ENCODE measurements at regions not wholly inside any gene's neighbourhood (a gene's known extent, or its start where the extent isn't known, plus 50 kb on each side); places are given as distances from the start of the nearest gene placed in this dataset.

DNA sequence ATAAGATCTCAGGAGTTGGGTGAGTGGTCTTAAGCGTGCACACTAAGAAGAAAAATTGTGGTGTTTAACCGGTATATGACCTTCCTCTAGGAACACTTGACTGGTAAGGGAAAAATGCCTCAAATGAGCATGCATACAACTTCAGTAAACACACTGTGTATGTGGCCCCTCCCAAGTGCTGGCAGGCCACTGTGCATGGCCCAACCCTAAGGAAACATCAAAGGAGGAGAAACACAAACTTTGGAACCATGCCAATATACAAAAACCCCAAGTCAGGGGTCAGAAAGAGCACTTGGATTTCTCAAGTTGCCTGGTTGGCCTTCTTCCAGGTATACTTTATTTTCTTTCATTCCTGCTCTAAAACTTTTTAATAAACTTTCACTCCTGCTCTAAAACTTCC lies 308.9 kb upstream of the LRRTM4 start:
- H2BK12ac ChIP-seq (ENCODE audit: insufficient read length, low read depth, low read length): no peak overlapping the region
- no peak for DNase-seq
- no peak overlapping the region for H4K8ac ChIP-seq (replicated peaks; ENCODE audit: insufficient read length, low read depth, low read length)
- no peak overlapping the region for H3K23ac ChIP-seq (ENCODE audit: insufficient read length, low read depth, low read length)
- H3K27ac ChIP-seq (ENCODE audit: insufficient read length, low read depth, low read length): no peak overlapping the region
- H3K18ac ChIP-seq (ENCODE audit: insufficient read length, low read depth, low read length): no peak overlapping the region
- no peaks in the 10 kb centered on the region; the same call in 1 of the 2 replicates for H3K4me1 ChIP-seq (ENCODE audit: insufficient read depth, low read length)
- no peak overlapping the region for H3K14ac ChIP-seq (ENCODE audit: insufficient read depth, low read length)
- no peak overlapping the region for H2BK15ac ChIP-seq (ENCODE audit: low read depth, low read length)
- H3K27me3 ChIP-seq (ENCODE audit: insufficient read depth, low read length): no peaks in the 10 kb centered on the region
- no peak overlapping the region for H3K4ac ChIP-seq (ENCODE audit: low read depth, low read length)
- H4K91ac ChIP-seq (ENCODE audit: insufficient read length, low read depth, low read length): no peak overlapping the region
- H2BK20ac ChIP-seq (ENCODE audit: low read depth, low read length, poor library complexity, severe bottlenecking): no peak overlapping the region
- no peak overlapping the region for H2BK120ac ChIP-seq (ENCODE audit: low read depth, low read length, poor library complexity, severe bottlenecking)
- H3K9me3 ChIP-seq (ENCODE audit: control insufficient read depth, low read depth, low read length): peaks cover 36% of the 10 kb centered on the region
- no peaks in the 10 kb centered on the region for H3K23me2 ChIP-seq (ENCODE audit: insufficient read length, low read depth, low read length, poor library complexity, severe bottlenecking)
- no peak overlapping the region for H3K27ac Mint-ChIP-seq
- H2AFZ ChIP-seq (ENCODE audit: low read length): no peak overlapping the region
- peaks cover 15 to 16% of the 10 kb centered on the region in 2 experiments for H3K4me1 Mint-ChIP-seq
- no peak overlapping the region for H2BK5ac ChIP-seq (ENCODE audit: insufficient read length, low read length)
- H3K36me3 Mint-ChIP-seq (ENCODE audit: insufficient read depth in 1 of 3, low read depth in 3 of 3): peaks cover 31 to 57% (median 32%) of the 10 kb centered on the region in 3 experiments
- H3K27me3 Mint-ChIP-seq (ENCODE audit: low read depth): peaks cover 3% of the 10 kb centered on the region; the same call in 1 of the 2 replicates
- H4K5ac ChIP-seq (ENCODE audit: insufficient read length, low read depth, low read length): no peak overlapping the region
- H3K56ac ChIP-seq (ENCODE audit: insufficient read length, low read depth, low read length): no peak overlapping the region
- H3K9ac ChIP-seq (ENCODE audit: extremely low read depth, insufficient read length, low read length): no peak overlapping the region
- H3K9me3 Mint-ChIP-seq: peaks cover 38 to 50% of the 10 kb centered on the region in 2 experiments
- no peaks in the 10 kb centered on the region for H3K79me2 ChIP-seq (ENCODE audit: insufficient read depth, low read length)
- H4K20me1 ChIP-seq (ENCODE audit: control insufficient read depth, insufficient read depth, insufficient read length): no peaks in the 10 kb centered on the region
- H3K4me2 ChIP-seq (ENCODE audit: insufficient read depth, insufficient read length, low read length): no peak overlapping the region
- TF ChIP-seq, protein P1, sequence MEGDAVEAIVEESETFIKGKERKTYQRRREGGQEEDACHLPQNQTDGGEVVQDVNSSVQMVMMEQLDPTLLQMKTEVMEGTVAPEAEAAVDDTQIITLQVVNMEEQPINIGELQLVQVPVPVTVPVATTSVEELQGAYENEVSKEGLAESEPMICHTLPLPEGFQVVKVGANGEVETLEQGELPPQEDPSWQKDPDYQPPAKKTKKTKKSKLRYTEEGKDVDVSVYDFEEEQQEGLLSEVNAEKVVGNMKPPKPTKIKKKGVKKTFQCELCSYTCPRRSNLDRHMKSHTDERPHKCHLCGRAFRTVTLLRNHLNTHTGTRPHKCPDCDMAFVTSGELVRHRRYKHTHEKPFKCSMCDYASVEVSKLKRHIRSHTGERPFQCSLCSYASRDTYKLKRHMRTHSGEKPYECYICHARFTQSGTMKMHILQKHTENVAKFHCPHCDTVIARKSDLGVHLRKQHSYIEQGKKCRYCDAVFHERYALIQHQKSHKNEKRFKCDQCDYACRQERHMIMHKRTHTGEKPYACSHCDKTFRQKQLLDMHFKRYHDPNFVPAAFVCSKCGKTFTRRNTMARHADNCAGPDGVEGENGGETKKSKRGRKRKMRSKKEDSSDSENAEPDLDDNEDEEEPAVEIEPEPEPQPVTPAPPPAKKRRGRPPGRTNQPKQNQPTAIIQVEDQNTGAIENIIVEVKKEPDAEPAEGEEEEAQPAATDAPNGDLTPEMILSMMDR (conservative IDR thresholded peaks at IDR 0.05): no peak
- no peak overlapping the region for H3K4me3 Mint-ChIP-seq
- H3T11ph ChIP-seq (ENCODE audit: low read length): no peak overlapping the region
- no peaks in the 10 kb centered on the region for H3K79me1 ChIP-seq (ENCODE audit: insufficient read depth, low read depth, low read length, poor library complexity, severe bottlenecking)
- no CpG with 5 or more reads among the region's 2 CpGs for whole genome bisulfite sequencing (ENCODE audit: extremely low coverage, insufficient read length, low lambda C conversion rate)
- H2AK5ac ChIP-seq (ENCODE audit: insufficient read length, low read length): no peak overlapping the region

All from H9 (cell line).